ENCODE measurements at regions not wholly inside any gene's neighbourhood (a gene's known extent, or its start where the extent isn't known, plus 50 kb on each side); places are given as distances from the start of the nearest gene placed in this dataset.

DNA sequence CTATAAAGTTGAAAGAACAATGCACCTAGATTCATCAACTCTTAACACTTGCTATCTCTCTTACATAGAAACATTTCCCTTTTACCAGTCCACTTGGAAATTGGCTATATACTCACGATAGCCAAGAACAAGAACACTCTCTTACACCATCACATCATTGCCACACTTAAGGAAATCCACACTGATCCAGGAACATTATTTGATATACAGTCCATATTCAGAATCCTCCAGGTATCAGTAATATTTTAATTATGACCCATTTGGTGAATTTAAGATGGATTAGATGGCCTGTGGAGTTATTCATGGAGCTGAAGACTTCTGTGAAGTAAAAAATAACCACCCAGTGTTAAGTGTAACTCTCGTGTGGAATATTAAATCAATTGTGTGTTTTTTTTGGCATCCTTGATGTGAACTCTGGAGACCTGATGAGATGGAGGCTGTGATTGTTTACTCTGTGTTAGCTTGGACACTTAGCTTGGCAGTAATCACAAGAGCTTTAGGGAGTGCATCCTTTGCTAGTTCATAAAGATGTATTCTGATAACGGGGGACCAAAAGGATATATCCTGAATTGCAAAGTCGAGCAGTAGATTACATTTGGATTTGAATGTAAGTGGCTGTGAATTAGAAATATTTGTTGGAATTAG is 52.0 kb upstream of the ABL1 start:
- no peak for DNase-seq

DNA sequence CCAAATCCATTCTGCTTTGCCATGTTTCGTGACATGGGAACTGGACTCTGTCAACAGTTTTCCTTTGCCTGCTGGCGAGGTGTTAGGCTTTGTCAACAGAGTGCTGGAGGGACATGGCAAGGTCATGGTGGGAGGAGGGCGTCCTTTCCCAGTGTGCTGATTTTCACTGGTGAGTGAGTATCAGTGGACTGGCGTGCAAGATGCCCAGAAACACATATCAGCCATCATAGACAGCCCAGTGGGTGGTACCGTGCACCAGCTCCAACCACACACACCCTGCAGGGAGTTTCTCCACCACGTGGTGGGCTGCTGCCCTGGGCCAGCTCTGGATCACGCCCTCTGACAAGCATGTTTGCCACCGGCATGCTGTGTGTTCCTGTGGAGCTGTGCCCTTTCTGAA is 50.0 kb upstream of the ABL1 start:
- no peak for DNase-seq

All from NCI-H526 (cell line).